SK-N-SH (cell line): ENCODE measurements at regions not wholly inside any gene's neighbourhood (a gene's known extent, or its start where the extent isn't known, plus 50 kb on each side); places are given as distances from the start of the nearest gene placed in this dataset.

Experiments used
- CTCF ChIP-seq: fragments of 200-600 bp; sonication (generic); IDR thresholded peaks from 2 replicates; pipeline ENCODE4 v1.6.1; 2017; ENCODE audit warnings: antibody characterized with exemption, mild to moderate bottlenecking, moderate library complexity
- EP300 ChIP-seq, 2 experiments: IDR thresholded peaks; 2 replicates each; pipeline versions ENCODE4 v1.4.0 to v1.6.1; 2012; ENCODE audit warnings: borderline replicate concordance in 1 of 2, low read depth in 1 of 2, low read length in 1 of 2
- EZH2phosphoT487 ChIP-seq: fragments of 200-600 bp; sonication (generic); IDR thresholded peaks from 2 replicates; pipeline ENCODE4 v1.6.1; 2017; ENCODE audit warnings: low read depth, mixed run types, mild to moderate bottlenecking, antibody characterized with exemption, moderate library complexity, borderline replicate concordance
- JUND ChIP-seq: IDR thresholded peaks from 2 replicates; pipeline ENCODE4 v1.4.0; 2012
- NFIC ChIP-seq: IDR thresholded peaks from 2 replicates; pipeline ENCODE4 v1.4.0; 2012; ENCODE audit warnings: borderline replicate concordance
- NRF1 ChIP-seq: IDR thresholded peaks from 2 replicates; pipeline ENCODE4 v1.6.1; 2012; ENCODE audit warnings: low read depth, mild to moderate bottlenecking, low read length
- RCOR1 ChIP-seq: fragments of 150-350 bp; IDR thresholded peaks from 2 replicates; pipeline ENCODE4 v1.6.1; 2017; ENCODE audit warnings: antibody characterized with exemption, low read length
- REST ChIP-seq: IDR thresholded peaks from 2 replicates; pipeline ENCODE4 v1.6.1; 2012; ENCODE audit warnings: mild to moderate bottlenecking, low read depth, low read length, moderate library complexity
- RXRA ChIP-seq: IDR thresholded peaks from 2 replicates; pipeline ENCODE4 v1.4.0; 2012; ENCODE audit warnings: low read depth, mild to moderate bottlenecking, borderline replicate concordance
- SMC3 ChIP-seq: IDR thresholded peaks from 2 replicates; pipeline ENCODE4 v1.6.1; 2012; ENCODE audit warnings: low read depth, low read length, improper control_type of control experiment

- TF ChIP-seq RXRA (no peak), JUND (no peak), CTCF (no peak), NRF1 (no peak), REST (no peak), NFIC (no peak), RCOR1 (no peak), EP300 (IDR thresholded peaks at IDR 0.05; ENCODE audit: borderline replicate concordance in 1 of 2, low read depth in 1 of 2, low read length in 1 of 2) (no peak), EZH2phosphoT487 (no peak), SMC3 (no peak)
Measured at GRCh38 chr3:13934315-13934714, 54.4 kb upstream of the WNT7A start.
